ENCODE measurements at regions not wholly inside any gene's neighbourhood (a gene's known extent, or its start where the extent isn't known, plus 50 kb on each side); places are given as distances from the start of the nearest gene placed in this dataset.

DNA sequence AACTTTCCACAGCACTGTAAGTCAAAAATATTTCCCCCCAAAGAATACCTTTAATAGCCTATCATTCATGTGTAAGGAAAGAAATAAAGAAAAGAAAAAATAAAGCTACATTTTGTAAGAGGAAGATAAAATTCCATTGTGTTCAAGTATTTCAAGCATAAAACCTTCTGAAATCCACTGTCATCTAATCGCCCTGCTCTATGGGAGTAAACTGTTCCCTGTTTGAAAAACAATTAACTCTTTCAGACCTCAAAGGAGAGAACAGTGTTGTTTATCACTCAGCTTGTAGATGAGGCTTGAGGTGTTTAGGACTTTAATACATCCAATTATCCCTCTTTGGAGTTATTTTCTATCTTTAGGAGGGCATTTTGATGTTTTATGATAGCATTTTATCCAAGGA is 112.2 kb upstream of the REG3G start:
- Histone ChIP-seq H3K27ac (ENCODE audit: low read depth, low read length) (no peak overlapping the region), H3K27me3 (ENCODE audit: control insufficient read depth, insufficient read depth, low read length, poor library complexity, severe bottlenecking) (peaks cover 59% of the 10 kb centered on the region), H3K4me1 (ENCODE audit: control insufficient read depth, insufficient read depth, low read length) (peaks cover 9% of the 10 kb centered on the region), H3K9ac (ENCODE audit: extremely low read depth, low read length, poor library complexity, severe bottlenecking) (no peak overlapping the region), H3K4me3 (ENCODE audit: low read length) (no peak overlapping the region), H3K36me3 (ENCODE audit: control insufficient read depth, insufficient read depth, low read length) (no peaks in the 10 kb centered on the region), H3K9me3 (ENCODE audit: control insufficient read depth, low read length) (no peaks in the 10 kb centered on the region)
- DNase-seq, result no peak
- WGBS, 2 experiments (ENCODE audit: insufficient coverage in 1 of 2, insufficient read length in 1 of 2), result 13% methylated on average over 1 of the region's 1 CpG; no CpG with 5 or more reads in 1 of the 2 experiments
- H3K36me3 Mint-ChIP-seq (ENCODE audit: low read depth), result no peaks in the 10 kb centered on the region
- peaks cover 37% of the 10 kb centered on the region for H3K4me1 Mint-ChIP-seq
- TF ChIP-seq, protein P1, sequence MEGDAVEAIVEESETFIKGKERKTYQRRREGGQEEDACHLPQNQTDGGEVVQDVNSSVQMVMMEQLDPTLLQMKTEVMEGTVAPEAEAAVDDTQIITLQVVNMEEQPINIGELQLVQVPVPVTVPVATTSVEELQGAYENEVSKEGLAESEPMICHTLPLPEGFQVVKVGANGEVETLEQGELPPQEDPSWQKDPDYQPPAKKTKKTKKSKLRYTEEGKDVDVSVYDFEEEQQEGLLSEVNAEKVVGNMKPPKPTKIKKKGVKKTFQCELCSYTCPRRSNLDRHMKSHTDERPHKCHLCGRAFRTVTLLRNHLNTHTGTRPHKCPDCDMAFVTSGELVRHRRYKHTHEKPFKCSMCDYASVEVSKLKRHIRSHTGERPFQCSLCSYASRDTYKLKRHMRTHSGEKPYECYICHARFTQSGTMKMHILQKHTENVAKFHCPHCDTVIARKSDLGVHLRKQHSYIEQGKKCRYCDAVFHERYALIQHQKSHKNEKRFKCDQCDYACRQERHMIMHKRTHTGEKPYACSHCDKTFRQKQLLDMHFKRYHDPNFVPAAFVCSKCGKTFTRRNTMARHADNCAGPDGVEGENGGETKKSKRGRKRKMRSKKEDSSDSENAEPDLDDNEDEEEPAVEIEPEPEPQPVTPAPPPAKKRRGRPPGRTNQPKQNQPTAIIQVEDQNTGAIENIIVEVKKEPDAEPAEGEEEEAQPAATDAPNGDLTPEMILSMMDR (conservative IDR thresholded peaks at IDR 0.05), result no peak
- no peak overlapping the region for H3K4me3 Mint-ChIP-seq
- no peaks in the 10 kb centered on the region for H3K27me3 Mint-ChIP-seq (ENCODE audit: insufficient read depth)
- H3K27ac Mint-ChIP-seq, result no peak overlapping the region
- no peaks in the 10 kb centered on the region for H3K9me3 Mint-ChIP-seq

DNA sequence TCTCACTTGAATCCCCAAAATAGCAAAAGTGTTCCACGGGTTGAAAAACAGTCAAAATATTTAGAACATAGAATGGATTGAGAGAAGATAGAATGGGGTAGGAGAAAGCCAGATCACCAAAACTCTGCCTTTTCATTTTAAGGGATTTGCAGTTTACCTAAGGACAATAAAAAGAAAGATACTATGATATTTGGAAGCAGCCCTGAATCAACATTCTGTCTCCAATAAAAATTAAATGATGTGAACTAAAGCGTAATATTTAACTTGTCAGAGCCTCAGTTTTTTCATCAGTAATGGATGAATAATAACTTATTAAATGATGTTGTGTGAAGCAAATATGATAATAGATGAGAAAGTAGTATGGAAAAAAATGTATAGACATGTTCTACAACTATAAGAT is 100.2 kb upstream of the REG3G start:
- Histone ChIP-seq H3K9ac (ENCODE audit: extremely low read depth, low read length, poor library complexity, severe bottlenecking) (no peak overlapping the region), H3K9me3 (ENCODE audit: control insufficient read depth, low read length) (no peaks in the 10 kb centered on the region), H3K27me3 (ENCODE audit: control insufficient read depth, insufficient read depth, low read length, poor library complexity, severe bottlenecking) (peaks cover 47% of the 10 kb centered on the region), H3K36me3 (ENCODE audit: control insufficient read depth, insufficient read depth, low read length) (no peaks in the 10 kb centered on the region), H3K4me1 (ENCODE audit: control insufficient read depth, insufficient read depth, low read length) (no peaks in the 10 kb centered on the region), H3K4me3 (ENCODE audit: low read length) (no peak overlapping the region), H3K27ac (ENCODE audit: low read depth, low read length) (no peak overlapping the region)
- TF ChIP-seq, protein P1 (conservative IDR thresholded peaks at IDR 0.05), result no peak
- no peak for DNase-seq
- peaks cover 2% of the 10 kb centered on the region for H3K27me3 Mint-ChIP-seq (ENCODE audit: insufficient read depth)
- WGBS, 2 experiments (ENCODE audit: insufficient coverage in 1 of 2, insufficient read length in 1 of 2), result 97 to 100% methylated on average over 1 to 2 of the region's 2 CpGs
- H3K9me3 Mint-ChIP-seq, result no peaks in the 10 kb centered on the region
- H3K27ac Mint-ChIP-seq, result no peak overlapping the region
- no peaks in the 10 kb centered on the region for H3K4me1 Mint-ChIP-seq
- H3K4me3 Mint-ChIP-seq, result no peak overlapping the region
- no peaks in the 10 kb centered on the region for H3K36me3 Mint-ChIP-seq (ENCODE audit: low read depth)

DNA sequence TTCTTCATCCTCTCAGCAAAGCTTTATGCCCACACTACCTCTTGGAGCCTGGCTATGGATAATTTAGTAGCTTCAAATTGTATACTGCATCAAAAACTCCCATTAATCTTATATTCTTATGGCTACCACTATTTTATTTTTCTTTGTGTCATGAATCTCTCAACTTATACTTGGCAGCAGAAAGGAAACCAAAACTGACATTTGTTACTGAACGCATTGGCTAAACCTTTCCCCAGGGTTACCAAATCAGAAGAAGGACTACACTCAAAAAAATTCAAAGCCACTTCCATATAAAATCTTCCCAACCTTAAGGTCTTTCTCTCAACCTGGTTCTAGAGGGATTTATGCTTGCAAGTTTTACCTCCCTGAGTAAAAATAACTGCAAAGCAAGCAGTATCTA is 97.0 kb upstream of the REG3G start:
- Mint-ChIP-seq H3K27ac (no peak overlapping the region), H3K9me3 (no peaks in the 10 kb centered on the region), H3K36me3 (ENCODE audit: low read depth) (no peaks in the 10 kb centered on the region), H3K27me3 (ENCODE audit: insufficient read depth) (peaks cover 4% of the 10 kb centered on the region), H3K4me3 (no peak overlapping the region), H3K4me1 (peaks cover 9% of the 10 kb centered on the region)
- peaks cover 73% of the 10 kb centered on the region for H3K27me3 ChIP-seq (ENCODE audit: control insufficient read depth, insufficient read depth, low read length, poor library complexity, severe bottlenecking)
- WGBS, 2 experiments (ENCODE audit: insufficient coverage in 1 of 2, insufficient read length in 1 of 2), result 86 to 88% methylated on average over 1 of the region's 1 CpG
- H3K4me3 ChIP-seq (ENCODE audit: low read length), result no peak overlapping the region
- DNase-seq, result no peak
- H3K36me3 ChIP-seq (ENCODE audit: control insufficient read depth, insufficient read depth, low read length), result no peaks in the 10 kb centered on the region
- TF ChIP-seq, protein P1 (conservative IDR thresholded peaks at IDR 0.05), result no peak
- H3K27ac ChIP-seq (ENCODE audit: low read depth, low read length), result no peak overlapping the region
- no peak overlapping the region for H3K9ac ChIP-seq (ENCODE audit: extremely low read depth, low read length, poor library complexity, severe bottlenecking)
- peaks cover 5% of the 10 kb centered on the region for H3K4me1 ChIP-seq (ENCODE audit: control insufficient read depth, insufficient read depth, low read length)
- H3K9me3 ChIP-seq (ENCODE audit: control insufficient read depth, low read length), result no peaks in the 10 kb centered on the region
